SIG-M5 (cell line): ENCODE measurements at regions not wholly inside any gene's neighbourhood (a gene's known extent, or its start where the extent isn't known, plus 50 kb on each side); places are given as distances from the start of the nearest gene placed in this dataset.

Source experiments
- DNase-seq: peaks from one replicate; lab custom pipeline; 2025; lab: John Stamatoyannopoulos, UW

DNA sequence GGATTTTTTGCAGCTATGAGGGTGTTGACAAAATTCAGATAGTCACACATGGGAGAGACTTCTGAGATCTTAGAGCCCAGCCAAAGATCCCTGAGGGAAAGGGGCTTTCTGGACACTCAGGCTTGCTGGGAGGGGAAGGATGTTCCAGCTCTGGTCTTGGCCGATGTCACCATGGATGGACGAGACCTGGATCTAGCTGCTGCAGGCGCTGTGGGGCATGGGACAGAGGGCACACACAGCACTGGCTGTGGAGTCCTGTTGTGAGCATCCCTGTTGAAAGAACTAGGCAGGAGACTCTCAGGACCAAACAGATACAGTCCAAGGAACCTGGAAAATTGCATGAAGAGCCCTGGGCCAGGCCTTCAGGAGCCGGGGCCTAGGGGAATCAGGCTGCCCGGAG lies 80.1 kb upstream of the SDK2 start:
- no peak for DNase-seq

DNA sequence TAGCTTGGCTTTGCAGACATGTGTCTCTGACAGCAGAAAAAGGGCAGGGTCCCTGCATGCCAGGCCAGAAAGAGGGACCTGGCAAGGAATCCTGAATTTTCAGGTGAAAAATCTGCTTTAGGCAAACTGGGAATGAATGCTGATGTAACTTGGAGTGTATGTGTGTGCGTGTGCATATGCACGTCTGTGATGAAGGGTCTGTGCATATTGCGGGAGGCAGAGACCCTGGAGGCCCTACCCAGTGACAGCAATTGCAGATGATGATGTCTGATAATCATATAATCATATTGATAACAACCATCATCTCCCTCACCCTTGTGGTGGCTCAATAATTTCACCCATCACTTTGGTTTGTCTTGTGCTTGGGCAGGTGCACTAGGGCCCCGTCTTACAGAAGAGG lies 80.7 kb upstream of the SDK2 start:
- no peak for DNase-seq

DNA sequence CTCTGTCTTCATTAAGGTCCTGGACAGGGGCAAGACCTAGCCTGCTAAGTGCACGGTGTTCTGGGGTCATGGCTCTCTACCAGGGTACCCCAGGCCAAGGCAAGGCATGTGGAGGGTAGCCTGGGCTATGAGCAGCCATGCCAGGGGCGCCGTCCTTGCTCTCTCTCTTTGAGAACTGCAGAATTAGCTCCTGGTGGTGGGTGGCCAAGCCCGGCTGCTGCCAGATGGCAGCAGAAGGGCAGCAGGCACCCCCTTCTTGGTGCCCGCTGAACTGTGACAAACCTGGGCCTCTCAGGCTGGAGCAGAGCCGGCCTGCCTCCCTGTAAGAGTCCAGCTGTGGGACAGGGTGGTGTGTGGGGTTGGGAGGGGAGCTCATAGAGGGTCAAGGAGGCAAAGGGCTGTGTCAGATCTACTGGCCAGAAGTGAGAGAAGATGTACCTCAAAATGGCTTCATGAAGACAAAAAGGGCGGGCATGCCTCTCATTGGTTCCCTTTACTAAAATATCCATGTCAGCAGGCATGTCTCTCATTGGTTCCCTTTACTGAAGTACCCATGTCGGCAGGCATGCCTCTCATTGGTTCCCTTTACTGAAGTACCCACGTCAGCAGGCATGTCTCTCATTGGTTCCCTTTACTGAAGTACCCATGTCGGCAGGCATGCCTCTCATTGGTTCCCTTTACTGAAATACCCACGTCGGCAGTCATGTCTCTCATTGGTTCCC lies 81.7 kb upstream of the SDK2 start:
- DNase-seq: no peak

DNA sequence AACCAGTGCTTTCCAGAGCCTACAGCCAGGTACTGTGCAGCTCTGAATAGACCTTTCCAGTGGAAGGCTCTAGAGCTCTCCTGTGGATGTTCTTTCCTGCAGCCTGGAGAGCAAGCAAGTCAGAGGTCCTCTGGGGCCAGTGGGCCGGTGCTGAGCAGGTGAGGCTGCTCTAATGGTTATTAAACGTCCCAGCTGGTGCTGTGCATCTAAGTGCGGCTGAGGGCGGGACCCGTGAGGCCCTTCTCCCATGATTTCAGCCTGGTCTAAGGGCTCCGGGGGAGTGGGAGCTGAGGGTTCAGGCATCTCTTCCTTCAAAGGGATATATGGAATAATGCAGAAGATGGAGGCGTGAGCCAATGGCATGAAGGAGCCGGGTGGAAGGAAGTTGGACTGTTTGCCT lies 83.7 kb upstream of the SDK2 start:
- no peak for DNase-seq

DNA sequence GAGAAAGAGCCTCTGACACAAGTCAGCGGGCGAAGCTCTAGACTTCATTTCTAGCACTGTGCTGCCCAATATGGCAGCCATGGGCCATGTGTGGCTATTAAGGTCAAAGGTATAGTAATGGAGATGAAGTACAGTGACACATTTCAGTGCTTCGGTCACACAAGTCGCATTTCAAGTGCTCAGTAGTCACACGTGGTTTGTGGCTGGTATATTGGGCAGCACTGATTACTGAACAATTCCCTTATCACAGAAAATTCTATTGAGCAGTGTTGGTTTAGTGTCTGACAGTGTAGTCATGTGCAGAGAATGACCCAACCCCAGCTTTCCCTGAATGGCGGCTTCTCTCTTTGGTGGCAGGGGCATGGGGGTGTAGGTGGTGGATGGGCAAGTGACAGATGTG lies 84.9 kb upstream of the SDK2 start:
- no peak for DNase-seq

DNA sequence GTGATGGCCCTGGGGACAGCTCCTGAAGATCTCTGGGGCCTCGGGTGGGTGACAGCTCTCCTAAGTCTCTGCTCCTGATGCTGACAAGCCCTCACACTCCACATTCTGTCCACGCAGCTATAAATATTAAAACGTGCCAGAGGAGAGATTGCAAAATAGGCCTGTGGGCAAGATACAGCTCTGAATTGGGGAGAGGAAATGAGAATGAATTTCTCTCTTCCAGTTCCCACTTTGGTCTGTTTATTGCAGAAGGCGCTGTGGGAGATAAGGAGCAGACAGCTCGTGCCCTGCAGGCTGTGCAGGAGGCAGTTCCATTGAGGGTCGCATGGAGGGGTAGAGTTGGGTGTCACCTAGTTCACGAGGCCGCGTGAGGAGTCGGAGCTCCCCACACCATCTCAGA lies 87.5 kb upstream of the SDK2 start:
- peak; percentile 43 for DNase-seq

DNA sequence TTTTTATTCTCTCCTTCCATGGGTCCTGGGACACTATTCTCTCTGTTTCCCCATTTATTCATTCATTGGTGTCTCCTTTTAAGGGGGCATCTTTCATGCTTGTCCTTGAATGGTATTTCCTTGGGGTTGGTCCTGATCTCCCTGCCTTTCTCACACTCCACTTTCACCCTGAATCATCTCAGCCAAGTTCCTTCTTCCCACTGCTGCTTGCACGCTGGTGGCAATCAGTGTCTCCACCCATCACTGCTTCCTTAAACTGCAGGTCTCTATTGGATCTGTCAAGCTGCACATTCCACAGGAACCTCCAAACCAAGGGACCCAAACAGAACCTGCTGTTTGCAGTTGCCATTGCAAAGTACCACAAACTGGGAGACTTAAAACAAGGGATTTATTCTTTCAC lies 89.3 kb upstream of the SDK2 start:
- no peak for DNase-seq

DNA sequence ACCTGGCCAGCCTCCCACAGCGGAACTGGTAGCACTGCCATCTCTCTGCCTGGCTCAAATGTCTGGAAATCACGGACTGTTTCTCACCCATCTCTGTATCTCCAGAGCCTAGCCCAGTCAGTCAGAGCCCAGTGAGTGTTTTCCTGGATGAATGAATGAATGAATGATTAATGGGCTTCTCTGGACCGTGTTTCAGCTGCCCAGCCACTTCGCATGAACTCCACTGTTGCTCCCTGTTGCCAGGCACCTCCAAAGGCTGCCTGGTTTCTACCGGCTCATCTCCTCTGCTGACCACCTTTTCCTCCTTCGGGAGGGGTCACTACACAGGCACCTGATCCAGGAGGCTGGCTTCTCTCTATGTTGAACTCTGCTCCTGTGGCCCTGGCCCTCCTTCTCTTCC lies 91.0 kb upstream of the SDK2 start:
- no peak for DNase-seq

DNA sequence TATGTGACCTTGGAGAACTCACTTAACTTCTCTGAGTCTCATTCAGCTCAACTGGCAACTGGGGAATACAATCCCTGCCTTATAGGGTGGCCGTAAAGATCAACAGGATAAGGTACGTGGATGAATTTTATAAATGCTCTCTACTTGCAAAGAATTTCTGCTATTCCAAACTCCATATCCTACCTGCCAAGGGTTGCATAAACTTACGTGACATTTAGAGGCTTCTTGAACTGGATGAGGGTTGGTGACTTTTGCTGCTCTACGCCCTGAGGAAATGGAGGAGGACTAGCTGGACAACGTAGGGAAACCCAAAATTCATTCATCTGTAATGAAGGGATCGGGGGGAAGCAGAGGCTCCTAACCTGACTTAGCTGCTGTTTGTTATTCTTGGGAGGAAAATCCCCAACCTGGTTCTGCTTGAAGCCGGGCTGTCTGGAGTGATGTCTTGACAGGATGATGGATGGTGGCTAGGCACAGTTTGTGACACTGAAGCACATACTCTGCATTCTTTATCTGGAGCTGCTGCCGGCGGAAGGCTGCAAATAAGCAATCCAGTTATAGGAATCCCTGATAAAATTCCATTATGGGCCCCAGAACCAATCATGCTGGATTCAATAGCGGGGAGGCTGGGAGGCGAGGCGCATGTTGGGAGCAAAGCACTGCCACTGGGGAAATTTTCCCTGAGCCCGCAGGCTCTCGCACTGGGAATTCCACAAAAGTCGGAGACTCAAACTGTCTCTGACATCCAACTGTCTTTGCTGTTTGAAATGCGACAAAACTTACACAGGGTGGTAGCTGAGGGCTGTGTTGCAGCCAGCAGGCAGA lies 94.7 kb upstream of the SDK2 start:
- DNase-seq: no peak

DNA sequence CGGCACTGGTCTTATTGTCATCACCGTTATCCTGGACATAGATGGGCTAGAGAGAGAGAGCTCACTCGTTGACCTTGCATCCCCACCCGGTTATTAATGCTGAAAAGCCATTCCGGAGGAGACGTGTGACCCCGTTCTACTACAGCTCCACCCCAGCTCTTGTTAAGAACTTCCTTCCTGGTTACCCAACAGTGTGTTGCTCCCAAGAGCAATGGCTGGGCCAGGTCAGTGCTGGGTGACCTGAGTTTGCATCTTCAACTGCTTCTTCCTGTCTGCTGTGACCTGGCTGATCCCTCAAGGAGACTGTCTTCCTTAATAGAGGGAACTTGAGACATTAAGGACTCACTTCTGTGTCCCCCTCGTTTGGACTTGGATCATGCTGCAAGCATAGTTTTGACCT lies 96.1 kb upstream of the SDK2 start:
- no peak for DNase-seq

DNA sequence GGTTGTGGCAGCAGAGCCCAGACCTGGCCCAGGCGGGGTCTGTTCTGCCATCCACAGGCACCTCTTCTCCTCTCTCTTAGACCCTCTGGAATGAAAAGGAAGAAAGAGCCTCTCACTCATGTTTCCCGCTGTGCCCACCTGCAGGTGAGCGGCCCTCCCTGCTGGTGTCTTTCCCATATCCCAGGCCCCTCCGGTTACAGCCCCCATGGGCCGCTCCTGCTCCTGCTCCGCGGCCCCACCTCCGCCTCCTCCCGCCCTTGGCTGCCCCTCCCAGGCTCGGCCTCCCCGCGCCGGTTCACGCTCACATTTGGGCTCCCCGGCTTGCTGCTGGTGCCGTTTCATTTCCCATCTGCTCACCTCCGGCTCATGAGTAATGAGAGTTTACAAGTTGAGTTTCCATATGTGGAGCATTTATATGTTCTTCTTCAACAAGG lies 98.7 kb upstream of the SDK2 start:
- DNase-seq: no peak

DNA sequence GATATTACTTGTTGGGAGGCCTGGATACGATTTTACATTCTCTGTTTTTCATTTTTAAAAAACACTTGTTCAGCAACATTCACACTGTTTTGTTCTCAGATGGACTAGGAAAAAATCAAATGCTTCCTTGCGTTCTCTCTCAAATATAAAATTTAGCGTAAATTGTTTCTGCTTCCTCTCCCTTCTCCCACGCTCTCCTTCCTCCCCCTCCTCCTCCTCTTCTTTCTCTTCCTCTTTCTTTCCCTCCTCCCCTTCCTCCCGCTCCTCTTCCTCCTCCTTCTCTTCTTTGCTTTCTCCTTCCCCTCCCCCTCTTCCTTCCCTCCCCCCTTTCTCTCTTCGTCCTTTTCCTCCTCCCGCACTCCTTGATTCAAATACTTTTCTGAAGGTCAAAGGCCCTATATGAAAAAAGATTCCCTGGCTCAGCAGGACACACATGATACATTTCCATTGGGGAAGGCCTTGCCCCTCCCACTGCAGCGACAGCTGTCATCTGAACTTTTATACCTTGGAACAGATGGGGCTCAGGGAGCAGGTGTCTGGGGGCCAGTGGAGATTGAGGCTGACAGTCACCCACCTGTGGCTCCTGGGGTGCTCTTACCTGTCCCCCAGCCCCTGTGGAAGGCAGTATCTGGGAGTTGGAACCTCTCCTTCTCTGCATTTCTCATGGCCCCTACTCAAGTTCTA lies 99.4 kb upstream of the SDK2 start:
- no peak for DNase-seq

DNA sequence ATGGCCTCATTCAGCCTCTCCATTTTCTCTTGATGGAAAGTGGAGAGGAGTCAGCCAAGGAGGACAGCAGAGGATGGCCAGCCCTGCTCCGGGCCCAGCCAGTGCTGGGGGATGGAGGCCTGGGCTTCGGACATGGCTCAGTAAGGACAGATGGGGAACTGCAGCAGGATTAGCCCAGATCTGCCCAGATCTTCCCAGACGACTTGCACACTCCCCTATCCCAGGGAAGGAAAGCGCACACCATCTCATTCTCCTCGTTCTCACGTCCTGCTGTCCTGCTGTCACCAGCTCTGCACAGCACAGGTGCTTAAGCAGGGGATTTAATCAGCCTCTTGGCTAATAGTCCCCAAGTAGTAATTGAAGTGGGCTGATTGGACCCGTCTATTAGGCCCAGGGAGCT lies 100.2 kb upstream of the SDK2 start:
- no peak for DNase-seq

DNA sequence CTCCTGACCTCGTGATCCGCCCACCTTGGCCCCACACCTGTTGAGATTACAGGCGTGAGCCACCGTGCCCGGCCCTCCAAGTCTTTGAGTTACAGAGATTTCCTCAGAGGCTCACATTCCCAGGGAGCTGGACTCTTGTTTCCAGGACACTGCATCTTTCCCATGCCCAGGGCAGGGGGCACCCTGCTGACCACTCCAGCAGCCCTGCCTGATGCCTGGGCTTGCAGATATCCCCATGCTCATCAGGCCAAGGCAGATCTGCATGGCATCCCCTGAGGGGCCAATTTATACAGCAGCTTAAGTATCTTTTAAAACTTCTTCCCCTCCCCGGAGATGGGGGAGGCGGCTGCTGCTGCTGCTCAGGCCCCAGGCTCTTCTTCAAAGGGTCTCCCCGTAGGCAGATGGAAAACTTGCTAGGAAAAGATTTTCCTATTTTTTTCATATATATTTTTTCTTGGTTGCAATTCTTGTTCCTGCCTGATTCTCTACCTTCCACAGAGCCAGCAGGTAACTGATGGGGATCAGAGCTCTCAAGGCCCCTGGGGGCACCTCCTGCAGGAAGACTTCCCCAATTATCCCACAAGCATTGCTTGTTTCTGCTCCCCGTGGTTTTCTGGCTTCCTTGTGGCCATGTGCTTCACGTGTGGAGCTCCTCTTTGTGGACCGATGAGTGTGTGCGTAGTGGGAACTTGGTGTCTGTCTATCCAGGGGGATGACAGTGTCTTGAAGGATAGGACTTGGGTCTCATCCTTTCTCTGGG lies 102.2 kb upstream of the SDK2 start:
- no peak for DNase-seq

DNA sequence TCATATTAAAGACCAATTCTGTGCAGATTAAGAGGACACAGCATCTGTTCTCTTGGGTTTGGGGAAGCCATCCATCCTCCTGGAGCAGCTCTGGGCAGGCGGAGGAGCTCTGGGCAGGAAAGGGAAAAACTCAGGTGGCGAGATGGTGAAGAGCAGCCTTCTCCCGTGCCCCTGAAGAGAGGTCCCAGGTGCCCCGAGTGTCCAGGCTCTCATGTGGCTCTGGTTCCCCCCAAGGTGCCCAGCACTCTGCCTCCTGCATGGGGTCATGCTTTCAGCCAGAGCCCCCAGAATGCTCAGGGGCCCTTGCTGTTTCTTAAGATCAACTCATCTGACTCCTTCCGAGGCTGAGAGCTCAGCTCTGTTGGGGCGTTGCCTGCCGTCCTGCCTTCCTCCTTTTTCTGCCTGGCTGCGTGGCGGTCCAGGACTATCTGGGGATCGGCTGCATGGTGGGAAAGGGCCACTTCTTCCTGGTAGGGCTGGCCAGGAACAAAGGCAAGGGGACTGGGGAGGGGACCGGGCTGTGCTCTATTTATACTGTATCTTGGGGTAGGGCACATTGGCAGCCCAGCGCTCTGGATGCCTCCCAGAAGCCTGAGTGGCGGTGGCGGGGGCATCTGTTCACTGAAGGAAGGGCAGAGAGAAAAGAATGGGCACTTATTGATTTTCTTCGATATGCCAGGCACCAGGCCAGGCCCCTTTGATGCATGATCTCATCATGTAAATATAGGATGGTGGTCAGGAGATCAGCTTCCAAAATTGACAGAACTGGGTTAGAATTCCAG lies 103.2 kb upstream of the SDK2 start:
- DNase-seq: no peak

DNA sequence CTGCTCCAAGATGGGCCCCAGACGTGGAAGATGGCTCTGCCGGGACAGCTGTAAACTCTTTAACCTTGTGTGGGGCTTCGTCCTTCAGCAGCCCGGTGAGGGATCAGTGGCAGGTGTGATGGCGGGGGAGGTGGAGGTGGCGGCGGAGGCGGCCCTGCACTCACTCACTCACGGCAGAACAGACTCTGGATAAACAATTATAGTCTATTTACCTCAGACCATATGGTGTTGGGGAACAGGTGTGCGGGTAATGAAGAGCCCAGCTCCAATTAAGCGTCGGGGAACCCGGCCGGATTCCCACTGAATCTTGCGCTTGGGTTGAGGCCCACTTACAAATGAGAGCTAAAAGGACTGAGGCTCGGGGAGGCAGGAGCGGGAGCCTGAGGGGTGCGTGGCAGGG lies 104.3 kb upstream of the SDK2 start:
- no peak for DNase-seq

DNA sequence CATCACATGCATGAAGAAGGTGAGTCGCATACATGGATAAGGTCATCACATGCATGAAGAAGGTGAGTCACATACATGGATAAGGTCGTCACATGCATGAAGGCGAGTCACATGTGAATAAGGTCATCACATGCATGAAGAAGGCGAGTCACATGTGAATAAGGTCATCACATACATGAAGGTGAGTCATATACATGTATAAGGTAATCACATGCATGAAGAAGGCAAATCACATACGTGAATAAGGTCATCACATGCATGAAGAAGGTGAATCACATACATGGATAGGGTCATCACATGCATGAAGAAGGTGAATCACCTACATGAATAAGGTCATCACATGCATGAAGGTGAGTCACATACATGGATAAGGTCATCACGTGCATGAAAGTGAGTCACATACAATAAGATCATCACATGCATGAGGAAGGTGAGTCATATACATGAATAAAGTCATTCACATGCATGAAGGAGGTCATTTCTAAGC lies 105.1 kb upstream of the SDK2 start:
- DNase-seq: no peak

DNA sequence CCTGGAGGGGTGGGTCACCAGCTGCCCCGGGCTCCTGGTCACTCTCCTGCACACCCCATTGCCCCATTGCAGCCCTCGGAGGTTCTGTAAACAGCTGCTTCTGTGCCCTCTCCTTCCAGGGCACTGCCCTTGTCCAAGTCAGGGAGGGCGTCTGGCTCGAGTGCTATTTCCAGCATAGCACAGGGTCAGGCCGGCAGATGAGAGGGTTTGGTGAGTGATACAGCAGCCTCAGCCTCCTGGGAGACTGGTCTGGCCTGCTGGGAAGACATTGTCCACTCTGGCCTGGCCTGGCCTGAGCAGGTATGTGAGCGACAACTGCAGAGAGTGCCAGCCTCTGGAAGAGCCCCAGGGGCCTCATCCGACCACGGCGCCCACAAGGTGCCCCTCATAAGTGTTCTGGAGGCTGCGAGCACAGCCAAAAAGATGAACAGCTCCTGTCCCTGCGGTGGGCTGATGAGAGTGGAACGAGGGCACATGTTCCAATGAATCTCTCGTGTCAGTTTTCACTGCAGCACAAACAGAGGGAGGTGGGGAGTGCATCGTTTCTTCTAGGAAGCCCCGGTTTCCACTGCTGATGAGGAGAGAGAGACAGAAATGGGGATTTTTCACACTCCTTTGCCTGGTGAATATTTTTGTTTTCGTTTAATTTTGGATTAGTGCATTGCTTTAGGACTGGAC lies 105.8 kb upstream of the SDK2 start:
- DNase-seq: no peak

DNA sequence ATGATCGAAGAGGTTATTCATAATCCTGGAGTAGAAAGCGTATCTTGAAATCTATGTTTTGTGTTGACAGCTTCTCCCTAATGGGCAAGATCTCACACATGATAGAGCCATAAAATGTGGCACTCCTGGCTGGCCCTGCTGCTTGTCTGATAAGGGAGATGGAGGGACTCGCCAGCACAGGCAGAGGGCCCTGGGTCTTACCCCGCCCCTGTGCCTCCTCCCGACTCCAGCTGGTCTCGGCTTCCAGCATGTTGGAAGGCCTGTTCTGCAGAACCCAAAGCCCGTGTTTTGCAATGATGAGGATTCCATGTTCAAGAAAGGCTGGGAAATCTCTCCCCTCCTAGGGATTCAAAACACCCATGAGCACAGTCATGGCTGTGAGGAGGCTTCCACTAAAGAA lies 106.7 kb upstream of the SDK2 start:
- no peak for DNase-seq

DNA sequence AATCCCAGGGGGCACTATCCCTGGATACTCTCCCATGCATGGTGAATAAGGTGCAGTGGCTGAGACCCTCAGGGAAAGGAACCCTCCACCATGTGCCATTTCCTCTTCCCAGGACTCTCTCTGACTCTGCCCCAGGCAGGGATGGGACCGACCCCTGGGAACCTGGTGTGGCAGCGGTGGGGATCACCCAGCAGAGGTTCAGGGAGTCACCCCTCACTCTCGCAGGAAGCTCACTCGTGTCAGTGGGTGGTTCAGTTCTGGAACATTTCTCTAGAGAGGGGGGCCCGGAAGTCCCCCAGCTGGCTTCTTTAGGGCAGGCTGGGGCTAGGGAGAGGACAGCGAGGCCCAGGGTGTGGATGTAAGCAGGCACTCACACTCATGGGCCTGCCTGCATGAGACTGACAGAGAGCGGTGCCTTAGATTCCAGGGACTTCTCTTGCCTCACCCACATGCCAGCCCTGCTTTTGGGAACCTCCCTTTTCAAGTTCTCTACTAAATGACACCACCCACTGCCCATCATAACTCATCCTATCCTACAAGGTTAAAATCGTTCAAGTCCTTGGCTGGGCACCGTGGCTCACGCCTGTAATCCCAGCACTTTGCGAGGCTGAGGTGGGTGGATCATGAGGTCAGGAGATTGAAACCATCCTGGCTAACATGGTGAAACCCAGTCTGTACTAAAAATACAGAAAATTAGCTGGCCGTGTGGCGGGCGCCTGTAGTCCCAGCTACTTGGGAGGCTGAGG lies 109.7 kb upstream of the SDK2 start:
- no peak for DNase-seq
